HG02798 (cell line): ENCODE measurements at regions not wholly inside any gene's neighbourhood (a gene's known extent, or its start where the extent isn't known, plus 50 kb on each side); places are given as distances from the start of the nearest gene placed in this dataset.
"Not testable (repeated sequence)": the region's sequence is repeated elsewhere in the genome, so short reads cannot be mapped to it uniquely, and the experiment has no call there.

Experiments used
- ATAC-seq: cut with Tn5 transposase; IDR thresholded peaks from one replicate; pipeline ENCODE4 v1.9.1; 2021; ENCODE audit warnings: mild to moderate bottlenecking; ENCODE audit not compliant: unreplicated experiment, poor library complexity

- no peak for ATAC-seq
Measured at GRCh38 chr9:75713335-75713734, 177.1 kb upstream of the PCSK5 start.

DNA sequence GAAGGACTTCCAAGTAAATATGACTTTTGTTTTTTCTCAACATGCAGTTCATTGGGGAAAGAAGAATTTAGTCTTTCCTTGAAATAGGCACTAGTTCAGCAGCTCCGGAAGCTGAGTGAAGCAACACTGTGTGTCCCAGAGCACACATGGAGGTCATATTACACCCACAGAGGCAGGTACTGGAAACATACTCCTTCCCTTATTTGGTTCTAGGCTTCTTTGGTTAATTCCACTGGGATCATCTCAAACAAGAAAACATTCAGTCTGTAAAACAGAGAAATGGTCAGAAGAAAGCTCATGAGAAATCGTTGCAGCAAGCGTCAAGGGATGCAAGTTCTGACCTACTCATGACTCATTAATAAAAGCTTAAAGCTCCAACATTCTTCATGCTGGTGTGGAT, 175.1 kb upstream of the PCSK5 start:
- ATAC-seq: no peak

GRCh38 chr9:75718677-75719076, 171.8 kb upstream of the PCSK5 start:
- no peak for ATAC-seq

DNA sequence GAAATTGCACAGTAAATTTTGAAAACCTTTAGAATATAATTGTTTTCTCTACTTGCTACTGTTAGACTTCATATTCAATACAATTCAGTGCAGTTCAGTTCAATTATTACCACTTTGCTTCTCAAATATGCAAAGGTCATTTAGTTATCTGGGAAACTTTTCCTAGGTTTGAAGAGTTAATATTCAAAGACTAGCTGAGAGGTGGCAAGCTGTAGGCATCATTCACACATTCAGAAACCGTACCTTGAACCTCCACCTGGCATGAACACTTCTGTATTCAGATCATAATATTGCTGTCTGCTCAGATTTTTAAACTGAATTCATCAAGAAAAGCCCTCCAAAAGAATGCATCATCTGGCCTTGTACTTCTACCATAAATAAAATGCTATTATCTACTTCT, 162.1 kb upstream of the PCSK5 start:
- ATAC-seq: no peak

DNA sequence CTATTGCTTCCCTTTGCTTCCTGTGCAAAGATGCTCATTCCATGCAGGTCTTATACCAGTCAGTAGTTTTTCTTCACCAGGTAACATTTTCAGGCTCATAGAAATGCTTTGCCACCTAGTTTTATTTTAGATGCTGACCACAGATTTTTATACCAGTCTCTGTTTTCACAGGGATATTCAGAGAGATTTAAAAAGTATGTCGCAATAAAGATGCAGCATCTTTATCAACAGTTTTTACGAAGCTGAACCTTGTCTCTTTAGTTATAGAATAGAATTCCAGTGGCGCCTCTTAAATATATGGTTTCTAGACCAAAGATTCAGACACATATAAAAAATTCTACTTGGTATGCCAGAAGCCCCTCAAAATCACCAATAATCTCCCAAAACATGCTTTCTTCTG, 155.7 kb upstream of the PCSK5 start:
- ATAC-seq: no peak

- no peak for ATAC-seq
Measured at GRCh38 chr9:75739884-75740611, 150.4 kb upstream of the PCSK5 start.

DNA sequence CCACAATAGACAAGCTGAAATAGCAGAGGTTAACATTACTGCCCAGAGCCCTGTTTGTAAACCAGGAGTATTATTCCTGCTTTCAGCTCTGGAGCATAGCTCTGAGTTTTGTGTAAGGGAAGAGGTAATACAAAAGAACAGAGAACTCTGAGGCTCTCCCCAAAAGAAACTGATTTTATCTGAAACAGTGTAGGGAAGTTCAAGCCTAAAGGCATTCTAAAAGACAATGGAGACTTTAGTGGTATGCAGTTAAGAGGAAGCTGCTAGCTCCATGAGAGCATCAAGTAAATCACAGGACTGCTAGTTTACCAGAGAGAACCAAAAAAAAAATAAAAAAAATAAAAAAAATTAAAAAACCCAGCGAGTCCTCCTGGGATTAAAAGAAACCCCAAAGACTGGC, 146.6 kb upstream of the PCSK5 start:
- no peak for ATAC-seq

DNA sequence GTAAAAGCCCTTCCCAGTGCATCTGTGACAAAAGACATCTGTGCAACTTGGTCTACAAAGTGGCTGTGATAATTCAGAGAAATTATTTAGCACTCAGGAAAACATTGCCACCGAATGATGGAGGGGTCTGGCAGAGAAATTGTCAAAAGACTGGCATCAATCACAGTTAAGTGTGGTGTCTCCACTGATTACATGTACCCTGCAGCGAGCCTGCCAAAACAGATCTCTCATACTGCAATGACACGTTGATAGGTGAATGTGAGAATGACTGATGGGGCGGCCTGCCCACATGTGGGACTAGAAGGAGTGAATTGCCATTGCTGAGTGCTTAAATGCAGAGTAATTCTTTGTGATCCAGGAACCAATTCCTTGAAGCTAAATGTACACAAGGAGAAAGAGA, 136.4 kb upstream of the PCSK5 start:
- no peak for ATAC-seq

GRCh38 chr9:75775166-75775565, 115.3 kb upstream of the PCSK5 start:
- no peak for ATAC-seq

DNA sequence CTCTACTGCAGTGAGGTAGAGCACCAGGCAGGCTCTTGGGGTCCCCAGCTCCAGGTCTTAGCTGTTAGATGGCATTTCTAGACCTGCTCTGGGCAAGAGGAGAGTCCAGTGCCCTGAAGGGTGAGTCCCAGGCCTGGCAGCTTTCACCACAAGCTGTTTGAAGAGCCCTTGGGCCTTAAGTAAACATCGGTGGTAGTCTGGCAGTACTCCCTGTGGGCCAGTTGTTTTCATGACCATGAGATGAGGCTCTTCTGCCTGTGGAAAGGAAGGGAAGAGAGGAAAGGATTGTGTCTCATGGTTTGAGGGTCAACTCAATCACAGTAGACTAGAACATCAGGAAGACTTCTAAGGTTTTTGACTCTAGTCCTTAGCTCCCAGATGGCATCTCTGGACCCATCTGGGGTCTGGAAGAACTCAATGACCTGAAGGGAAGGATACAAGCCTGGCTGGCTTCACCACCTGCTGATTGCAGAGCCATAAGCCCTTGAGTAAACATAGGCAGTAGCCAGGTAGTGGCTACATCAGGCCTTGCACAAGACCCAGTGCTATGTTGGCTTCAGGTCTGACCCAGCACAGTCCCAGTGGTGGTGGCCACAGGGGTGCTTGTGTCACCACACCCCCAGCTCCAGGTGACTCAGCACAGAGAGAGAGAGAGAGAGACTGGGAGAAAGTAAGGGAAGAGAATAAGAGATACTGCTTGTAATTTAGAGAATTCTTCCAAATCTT, 114.3 kb upstream of the PCSK5 start:
- no peak for ATAC-seq

DNA sequence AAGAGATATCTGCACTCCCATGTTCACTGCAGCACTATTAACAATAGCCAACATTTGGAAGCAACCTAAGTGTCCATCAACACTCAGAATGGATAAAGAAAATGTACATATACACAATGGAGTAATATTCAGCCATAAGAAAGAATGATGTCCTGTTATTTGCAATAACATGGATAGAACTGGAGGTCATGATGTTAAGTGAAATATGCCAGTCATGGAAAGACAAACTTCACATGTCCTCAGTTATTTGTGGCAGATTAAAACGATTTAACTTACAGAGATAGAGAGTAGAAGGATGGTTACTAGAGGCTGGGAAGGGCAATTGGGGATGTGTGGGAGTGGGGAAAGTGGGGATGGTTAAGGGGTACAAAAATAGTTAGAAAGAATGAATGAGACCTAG, 110.3 kb upstream of the PCSK5 start:
- no peak for ATAC-seq

DNA sequence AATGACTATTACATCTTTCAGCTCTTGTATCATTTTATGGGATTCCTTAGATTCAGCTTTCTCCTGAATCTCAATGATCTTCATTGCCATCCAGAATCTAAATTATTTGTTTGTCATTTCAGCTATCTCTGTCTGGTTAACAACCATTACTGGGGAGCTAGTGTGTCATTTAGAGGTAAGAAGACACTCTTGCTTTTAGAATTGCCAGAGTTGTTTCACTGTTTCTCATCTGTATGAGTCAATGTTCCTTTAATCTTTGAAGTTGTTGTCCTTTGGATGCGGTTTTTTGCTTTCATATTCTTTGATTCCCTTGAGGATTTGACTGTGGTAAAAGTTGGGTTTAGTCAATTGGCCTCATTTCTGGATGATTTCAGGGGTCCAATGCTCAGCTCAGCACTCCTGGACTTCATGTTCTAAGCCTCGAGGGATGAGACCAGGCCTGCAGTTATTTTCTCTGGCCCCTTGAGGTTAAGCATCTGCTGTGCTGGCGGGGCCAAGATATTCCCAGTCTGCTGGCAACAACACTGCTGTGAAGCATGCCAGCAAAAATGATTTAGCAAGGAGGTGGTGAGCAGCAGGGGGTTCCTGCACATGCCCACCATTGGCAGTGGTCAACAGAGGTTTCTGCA, 102.4 kb upstream of the PCSK5 start:
- ATAC-seq: no peak

- ATAC-seq: no peak
Measured at GRCh38 chr9:75797085-75797580, 93.3 kb upstream of the PCSK5 start.

DNA sequence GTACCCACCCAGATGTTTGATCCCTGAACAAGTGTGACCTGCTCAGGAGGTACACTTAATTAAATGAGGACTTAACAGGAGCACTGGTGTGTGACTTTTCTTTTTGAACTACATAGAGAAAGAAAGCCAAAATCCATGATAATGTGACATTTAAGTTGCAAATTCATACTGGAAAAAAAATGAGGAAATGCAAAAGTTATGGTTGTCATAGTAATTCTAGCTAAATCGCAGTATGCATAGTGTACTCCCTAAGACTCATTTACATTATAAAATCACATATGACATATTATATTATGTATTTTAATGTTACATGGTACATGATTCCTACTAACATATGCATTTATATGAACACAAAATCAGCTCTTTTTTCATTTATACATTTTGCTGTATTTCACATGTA, 92.0 kb upstream of the PCSK5 start:
- no peak for ATAC-seq

DNA sequence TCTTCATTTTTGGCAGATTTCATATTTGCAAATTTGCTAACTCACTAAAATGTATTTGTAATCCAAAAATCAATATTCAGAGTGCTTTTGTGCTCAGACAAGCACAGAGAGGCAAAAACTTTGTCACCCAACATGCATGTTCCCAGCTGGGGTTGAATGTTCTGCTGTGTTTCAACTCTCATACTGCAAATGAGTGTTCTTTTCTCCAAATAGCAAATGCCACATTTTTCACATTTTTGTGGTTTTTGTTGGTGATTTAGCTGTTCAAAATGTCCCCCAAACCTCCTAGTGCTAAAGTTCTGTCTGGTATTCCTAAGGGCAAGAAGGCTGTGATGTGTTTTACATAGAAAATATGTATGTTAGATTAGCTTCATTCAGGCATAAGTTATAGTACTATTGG, 87.3 kb upstream of the PCSK5 start:
- no peak for ATAC-seq

DNA sequence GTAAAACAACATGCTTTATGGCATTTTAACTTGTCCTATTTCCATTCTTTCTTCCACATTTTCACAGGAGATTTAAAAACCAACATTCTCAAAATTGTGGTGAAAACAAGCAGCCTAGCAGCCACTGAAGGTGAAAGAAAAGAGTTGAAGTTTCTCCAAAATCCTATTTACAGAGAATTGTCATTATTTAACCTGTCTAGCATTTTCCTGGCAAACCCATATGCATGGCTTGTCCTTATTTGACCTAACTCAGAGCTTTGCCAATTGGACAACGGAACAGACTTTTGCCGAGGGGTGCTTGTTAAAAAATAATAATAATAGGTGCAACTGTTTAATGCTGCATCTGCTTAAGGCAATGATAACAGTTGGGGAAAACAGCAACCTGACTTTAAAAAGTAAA, 80.4 kb upstream of the PCSK5 start:
- ATAC-seq: no peak

DNA sequence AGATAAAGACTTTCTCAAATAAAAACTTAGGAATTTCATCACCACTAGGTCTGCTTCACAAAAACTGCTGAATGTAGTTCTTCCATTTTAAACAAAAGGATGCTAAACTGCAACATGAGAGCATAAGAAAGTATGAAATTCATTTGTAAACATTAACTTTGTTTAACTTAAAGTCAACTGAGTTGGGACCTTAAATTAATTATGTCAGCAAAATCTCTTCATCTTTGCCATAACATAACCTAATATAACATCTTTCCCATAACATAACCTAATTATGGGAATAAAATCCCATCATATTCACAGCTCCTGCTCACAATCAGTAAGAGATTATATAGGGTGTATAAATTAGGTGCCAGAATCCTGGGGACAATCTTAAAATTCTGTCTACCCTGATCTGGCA, 78.8 kb upstream of the PCSK5 start:
- no peak for ATAC-seq

- ATAC-seq: no peak
Measured at GRCh38 chr9:75812141-75812540, 78.3 kb upstream of the PCSK5 start.

DNA sequence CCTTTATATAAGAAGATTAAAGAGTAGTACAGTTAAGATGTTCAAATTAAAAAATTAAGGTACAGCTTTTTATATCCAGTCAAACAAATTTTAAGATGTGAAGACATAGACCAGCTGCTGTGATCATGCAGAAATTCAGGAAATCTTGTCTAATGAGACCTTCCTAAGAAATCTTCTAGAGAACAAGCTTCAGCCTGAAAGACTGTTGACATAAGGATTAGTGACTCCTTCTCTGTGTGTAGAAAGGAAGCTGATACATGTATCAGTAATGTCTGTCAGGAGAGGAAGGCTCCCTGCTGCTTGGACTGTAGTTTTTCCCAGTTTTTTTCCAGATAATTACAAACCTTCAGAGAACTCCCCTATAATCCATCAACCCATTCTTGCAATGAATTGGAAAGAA, 75.8 kb upstream of the PCSK5 start:
- no peak for ATAC-seq

- ATAC-seq: not testable (repeated sequence)
Measured at GRCh38 chr9:75820471-75821115, 69.9 kb upstream of the PCSK5 start.

DNA sequence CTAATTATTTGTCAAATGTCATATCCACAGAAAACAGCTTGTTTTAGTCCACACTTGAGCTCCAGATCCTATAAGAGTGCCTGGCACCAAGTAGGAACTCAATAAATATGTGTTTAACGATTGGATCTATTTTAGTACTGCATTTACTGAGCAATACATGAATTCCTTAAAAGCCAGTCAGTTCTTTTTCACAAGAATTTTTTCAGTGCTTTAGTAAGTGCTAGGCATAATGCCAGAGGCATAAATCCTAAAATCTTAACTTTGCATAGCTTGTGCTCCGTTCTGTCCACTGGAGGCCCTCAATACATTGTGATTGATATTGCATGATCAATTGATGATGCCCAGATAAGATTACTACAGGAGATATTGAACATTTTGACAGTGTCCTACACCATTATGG, 67.3 kb upstream of the PCSK5 start:
- ATAC-seq: no peak
